ENCODE measurements at regions not wholly inside any gene's neighbourhood (a gene's known extent, or its start where the extent isn't known, plus 50 kb on each side); places are given as distances from the start of the nearest gene placed in this dataset.
"Not testable (repeated sequence)": the region's sequence is repeated elsewhere in the genome, so short reads cannot be mapped to it uniquely, and the experiment has no call there.

GRCh38 chr4:85106166-85106565 is 139.7 kb upstream of the WDFY3 start:
- no peak for DNase-seq (ENCODE audit: low spot score)

GRCh38 chr4:85106805-85107336 is 140.4 kb upstream of the WDFY3 start:
- DNase-seq (ENCODE audit: low spot score), result no peak

- peak; percentile 44 for DNase-seq (ENCODE audit: low spot score)
These were observed 141.1 kb upstream of the WDFY3 start for GRCh38 chr4:85107553-85107952.

DNA sequence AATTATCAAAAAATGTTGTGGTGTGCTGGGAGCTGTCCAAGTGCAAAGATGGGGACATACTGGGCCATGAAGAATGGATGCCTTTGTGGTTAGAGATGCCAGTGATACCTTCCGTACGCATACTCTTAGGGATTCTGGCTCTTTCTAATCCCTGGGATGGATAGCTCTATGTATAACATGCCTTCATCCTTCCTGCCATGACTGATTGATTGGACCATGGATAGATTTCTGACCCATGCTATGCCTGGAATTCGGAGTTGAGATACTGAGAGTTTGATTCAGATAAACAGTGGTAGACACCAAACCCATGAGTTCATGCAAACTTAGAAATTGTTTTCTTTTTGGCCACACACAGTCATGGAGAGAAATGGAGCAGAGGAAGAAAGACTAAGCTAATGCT is 147.2 kb upstream of the WDFY3 start:
- no peak for DNase-seq (ENCODE audit: low spot score)

DNA sequence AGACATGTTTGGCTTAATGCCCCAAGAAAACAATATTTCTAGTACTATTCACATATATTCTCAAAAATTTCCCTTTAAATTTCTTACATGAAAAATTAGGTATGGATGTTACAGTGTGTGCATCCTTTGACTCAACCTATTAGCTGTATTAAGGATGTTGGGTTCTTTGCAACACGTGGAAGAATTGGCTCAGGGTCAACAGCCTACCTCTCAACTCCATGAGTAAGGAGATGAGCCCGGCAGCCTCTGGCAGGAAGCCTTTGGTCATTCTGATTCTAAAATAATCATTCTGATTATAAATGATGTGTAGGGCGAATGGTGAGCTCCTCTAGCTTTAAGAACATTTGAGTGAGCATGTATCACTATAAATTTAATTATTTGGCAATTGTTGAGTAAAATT is 148.0 kb upstream of the WDFY3 start:
- no peak for DNase-seq (ENCODE audit: low spot score)

DNA sequence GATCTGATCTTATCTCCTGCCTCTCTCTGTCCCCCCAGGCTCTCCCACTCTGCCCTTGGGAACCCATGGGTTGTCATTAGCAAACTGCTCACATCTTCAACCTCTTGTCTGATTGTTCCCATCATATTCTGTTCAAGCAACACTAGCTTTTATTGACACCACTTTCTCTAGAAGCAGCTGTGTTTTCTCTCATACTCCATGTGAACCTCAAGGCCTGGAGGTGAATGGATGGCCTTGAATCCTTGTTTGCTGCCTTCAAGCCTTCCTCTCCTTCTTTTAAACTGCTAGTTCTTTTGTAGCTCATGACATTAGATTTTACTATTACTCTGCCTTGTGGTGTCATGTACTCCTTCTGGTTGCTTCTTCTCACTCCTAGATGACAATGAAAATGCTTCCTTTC is 149.5 kb upstream of the WDFY3 start:
- DNase-seq (ENCODE audit: low spot score), result no peak

GRCh38 chr4:85125688-85126087 is 159.2 kb upstream of the WDFY3 start:
- DNase-seq (ENCODE audit: low spot score), result no peak

DNA sequence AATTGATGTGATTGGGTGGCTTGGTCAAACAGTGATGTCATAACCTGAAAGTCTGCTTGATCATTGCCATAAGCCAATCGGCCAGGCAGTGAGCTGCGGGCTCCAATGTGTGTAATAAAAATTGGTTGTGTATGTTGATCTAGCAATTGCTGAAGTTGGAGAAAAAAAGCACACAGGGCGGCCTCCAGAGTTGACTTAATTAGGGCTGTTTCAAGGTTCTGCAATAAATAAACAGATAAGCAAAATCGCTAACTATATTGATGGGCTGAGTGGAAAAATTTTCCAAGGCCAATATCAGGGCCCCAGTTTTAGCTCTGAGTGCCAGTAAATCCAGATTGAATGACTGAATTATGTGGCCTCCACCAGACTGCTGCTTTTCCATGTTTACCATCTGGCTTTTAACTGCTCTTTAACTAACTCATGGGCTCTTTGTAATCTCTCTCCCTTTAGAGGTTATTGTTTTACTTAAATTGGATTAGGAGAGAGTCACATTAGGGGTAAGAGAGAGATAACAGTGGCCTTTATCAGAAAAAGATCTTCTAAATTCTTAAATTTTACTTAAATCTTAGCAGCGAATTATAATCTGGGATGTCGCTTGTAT is 160.6 kb upstream of the WDFY3 start:
- DNase-seq (ENCODE audit: low spot score), result no peak

GRCh38 chr4:85127653-85128052 is 161.2 kb upstream of the WDFY3 start:
- peak; percentile 82 for DNase-seq (ENCODE audit: low spot score)

DNA sequence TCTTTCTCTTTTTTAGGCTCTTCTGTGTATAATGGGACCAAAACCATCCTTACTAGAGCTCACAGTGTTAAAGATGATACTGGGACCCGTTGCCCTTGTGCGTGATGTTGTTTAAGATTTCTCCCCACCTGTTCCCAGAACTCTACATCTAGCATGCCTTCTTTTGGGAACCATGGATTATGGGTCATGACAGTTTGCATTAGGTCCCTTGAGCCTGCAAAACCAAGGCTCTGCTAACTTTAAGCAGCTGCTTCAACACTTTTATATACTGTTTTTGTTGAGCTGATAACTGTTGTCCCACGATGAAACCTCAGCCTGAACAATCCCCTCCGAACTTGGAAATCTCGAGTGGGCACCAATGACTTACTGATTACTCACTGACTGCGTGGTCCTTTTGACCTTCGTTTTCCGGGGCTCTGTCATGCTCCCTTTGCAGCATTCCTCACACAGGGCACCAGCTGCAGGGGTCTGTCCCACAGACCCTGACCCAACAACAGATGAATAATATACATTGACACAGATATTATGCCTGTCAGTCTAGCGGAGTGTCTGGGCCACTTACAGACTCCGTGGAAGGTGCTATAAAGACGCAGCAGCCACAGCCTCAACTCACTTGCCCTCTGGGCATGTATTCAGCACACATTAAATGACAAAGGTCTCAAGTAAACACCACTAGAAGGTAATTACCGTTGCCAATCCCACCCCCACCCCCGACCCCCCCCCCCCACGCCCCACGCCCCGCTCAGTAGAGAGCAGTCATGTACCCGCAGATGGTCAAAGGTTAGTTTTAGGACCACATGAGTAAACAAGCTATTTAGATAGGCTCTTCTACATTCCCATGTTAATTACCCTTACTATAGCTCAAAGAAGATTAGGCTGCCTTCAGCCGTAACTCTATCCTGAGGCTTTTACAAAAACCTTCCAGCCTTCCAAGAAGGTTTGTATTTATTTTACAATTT is 162.0 kb upstream of the WDFY3 start:
- DNase-seq (ENCODE audit: low spot score), result no peak

DNA sequence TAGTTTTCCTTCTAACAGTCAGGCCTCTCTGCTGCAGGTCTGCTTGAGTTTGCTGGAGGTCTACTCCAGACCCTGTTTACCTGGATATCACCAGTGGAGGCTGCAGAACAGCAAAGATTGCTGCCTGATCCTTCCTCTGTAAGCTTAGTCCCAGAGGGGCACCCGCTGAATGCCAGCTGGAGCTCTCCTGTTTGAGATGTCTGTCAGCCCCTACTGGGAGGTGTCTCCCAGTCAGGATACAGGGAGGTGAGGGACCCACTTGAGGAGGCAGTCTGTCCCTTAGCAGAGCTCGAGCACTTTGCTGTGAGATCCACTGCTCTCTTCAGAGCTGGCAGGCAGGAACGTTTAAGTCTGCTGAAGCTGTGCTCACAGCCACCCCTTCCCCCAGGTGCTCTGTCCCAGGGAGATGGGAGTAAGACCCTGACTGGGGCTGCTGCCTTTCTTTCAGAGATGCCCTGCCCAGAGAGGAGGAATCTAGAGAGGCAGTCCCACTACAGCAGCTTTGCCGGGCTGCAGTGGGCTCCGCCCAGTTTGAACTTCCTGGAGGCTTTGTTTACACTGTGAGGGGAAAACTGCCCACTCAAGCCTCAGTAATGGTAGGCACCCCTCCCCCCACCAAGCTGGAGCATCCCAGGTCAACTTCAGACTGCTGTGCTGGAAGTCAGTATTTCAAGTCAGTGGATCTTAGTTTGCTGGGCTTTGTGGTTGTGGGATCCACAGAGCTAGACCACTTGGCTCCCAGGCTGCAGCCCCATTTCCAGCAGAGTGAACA is 163.1 kb upstream of the WDFY3 start:
- not testable (repeated sequence) for DNase-seq (ENCODE audit: low spot score)

GRCh38 chr4:85132117-85132516 is 165.6 kb upstream of the WDFY3 start:
- no peak for DNase-seq (ENCODE audit: low spot score)

DNA sequence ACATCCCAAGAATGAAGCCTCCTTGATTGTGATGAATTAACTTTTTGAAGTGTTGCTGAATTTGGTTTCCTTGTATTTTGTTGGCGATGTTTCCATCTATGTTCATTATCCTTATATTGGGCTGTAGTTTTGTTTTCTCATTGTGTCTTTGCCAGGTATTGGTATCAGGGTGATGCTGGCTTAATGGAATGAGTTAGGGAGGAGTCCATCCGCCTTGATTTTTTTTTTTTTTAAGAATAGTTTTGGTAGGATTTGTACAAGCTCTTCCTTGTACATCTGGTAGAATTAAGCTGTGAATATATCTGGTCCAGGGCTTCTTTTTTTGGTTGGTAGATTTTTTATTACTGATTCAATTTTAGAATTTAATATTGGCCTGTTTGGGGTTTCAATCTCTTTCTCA is 166.1 kb upstream of the WDFY3 start:
- no peak for DNase-seq (ENCODE audit: low spot score)

GRCh38 chr4:85139749-85140148 is 173.3 kb upstream of the WDFY3 start:
- not testable (repeated sequence) for DNase-seq (ENCODE audit: low spot score)

GRCh38 chr4:85142451-85142850 is 176.0 kb upstream of the WDFY3 start:
- no peak for DNase-seq (ENCODE audit: low spot score)

GRCh38 chr4:85147481-85148076 is 181.1 kb upstream of the WDFY3 start:
- peak; percentile 55 for DNase-seq (ENCODE audit: low spot score)

DNA sequence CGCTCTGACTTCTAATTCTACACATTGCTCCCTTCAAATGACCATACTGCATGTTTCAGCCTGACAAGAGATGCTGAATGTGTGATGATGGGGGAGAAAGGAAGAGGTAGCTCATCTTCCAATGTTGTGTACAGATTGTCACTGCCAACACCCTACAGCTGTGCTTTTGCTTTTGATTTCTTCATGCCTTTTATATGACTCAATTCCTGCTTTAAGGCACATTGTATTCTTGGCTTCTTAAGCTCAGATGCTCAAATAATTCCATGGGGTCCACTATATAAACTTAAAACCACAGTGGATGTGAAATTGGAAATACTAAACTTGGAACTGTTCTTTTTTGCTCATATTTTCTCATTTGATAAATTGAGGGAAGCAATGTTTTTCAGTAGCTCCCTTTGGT is 183.2 kb upstream of the WDFY3 start:
- no peak for DNase-seq (ENCODE audit: low spot score)

DNA sequence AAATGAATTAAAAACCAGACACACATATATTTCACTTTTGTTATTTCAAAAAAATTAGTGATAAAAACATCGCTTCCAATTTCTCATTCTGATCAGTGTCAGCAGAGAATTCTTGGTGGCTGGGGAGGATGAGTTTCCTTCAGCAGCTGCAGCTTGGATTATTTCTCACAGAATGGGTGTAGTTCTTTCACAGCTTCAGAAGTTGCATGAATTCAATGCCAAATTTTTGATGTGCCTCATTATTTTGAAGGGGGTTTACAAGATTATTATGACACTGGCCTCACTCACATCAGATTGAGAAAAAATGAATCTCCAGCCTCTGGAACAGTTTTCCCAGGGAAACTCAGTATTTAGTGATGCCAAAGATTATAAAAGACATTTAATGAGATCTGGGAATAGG is 184.9 kb upstream of the WDFY3 start:
- no peak for DNase-seq (ENCODE audit: low spot score)

DNA sequence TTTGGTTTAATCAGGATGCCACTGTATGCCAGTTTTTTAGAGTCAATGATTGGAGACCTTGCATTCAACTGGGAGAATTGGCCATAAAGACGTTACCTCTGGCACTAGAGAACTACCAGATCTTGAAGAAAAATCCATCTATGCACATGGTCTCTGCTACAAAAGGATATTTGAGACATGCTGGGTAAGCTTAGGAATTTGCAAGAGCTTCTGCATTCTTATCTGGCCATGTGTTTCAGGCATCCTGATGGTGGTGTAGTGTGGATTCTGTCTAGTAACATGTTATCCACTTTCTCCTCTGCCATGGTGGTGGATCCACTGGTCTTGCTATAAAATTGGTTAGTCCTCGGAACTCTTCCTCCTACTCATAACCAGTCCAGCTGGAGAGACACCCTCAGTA is 185.3 kb upstream of the WDFY3 start:
- no peak for DNase-seq (ENCODE audit: low spot score)

- DNase-seq (ENCODE audit: low spot score), result no peak
These were observed 186.0 kb upstream of the WDFY3 start for GRCh38 chr4:85152480-85152879.

DNA sequence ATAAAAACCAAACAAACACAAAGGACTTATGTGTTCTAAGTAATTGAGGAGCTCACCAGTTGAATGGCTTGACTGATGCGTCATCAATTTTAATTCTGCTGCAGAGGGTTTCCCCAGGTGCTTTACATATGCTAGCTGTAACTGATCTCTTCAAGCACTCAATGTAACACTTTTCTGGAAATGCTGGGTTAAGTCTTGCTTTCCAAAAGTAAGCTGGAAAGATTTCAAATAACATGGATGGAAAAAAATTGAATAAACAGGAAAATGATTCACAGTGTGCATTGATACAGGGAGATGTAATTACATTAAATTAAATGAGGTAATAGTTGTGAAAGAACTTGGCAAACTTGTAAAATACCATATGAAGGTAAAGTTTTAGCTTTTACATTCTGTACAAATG is 186.7 kb upstream of the WDFY3 start:
- no peak for DNase-seq (ENCODE audit: low spot score)

DNA sequence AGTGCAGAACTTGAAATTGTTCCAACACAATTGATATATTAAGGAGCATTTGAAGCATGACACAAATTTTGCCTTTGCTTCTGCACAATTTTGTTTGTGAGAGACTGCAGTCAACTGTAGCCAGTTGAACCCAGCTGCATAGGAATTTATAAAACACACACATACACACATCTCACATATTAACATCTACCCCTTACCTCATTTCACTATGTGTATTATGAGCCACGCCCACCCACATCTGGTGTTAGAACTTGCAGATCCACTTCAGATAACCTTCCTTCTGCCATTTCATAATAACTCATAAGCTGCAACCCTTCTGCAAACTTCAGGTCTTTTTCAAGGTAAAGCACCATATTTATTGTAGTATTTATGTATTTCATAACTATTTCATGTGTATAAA is 188.1 kb upstream of the WDFY3 start:
- no peak for DNase-seq (ENCODE audit: low spot score)
